ENCODE measurements at regions not wholly inside any gene's neighbourhood (a gene's known extent, or its start where the extent isn't known, plus 50 kb on each side); places are given as distances from the start of the nearest gene placed in this dataset.

GRCh38 chr7:114297121-114297520, 117.5 kb upstream of the FOXP2 start (continued):
- TF ChIP-seq MAX (IDR thresholded peaks at IDR 0.05) (no peak), RXRA (IDR thresholded peaks at IDR 0.05) (no peak), HNF4A (conservative IDR thresholded peaks at IDR 0.05) (no peak), FOXA2 (IDR thresholded peaks at IDR 0.05) (no peak), FOXA1 (IDR thresholded peaks at IDR 0.05) (no peak)

- 89% methylated on average over 1 of the region's 1 CpG for WGBS
- no peak for DNase-seq (ENCODE audit: low spot score)
- no peaks in the 10 kb centered on the region for H3K27me3 ChIP-seq (ENCODE audit: control insufficient read depth in 4 of 4, insufficient read depth in 4 of 4, low read length in 3 of 4)
- no peak for TF ChIP-seq FOXA1 (IDR thresholded peaks at IDR 0.05)
- TF ChIP-seq YY1 (IDR thresholded peaks at IDR 0.05) = no peak
- TF ChIP-seq NR2F2 (IDR thresholded peaks at IDR 0.05) = no peak
- no peak for TF ChIP-seq HNF4G (IDR thresholded peaks at IDR 0.05)
- TF ChIP-seq CTCF (IDR thresholded peaks at IDR 0.05; ENCODE audit: low read depth, low read length, missing input control) = no peak
- no peak for TF ChIP-seq JUND (IDR thresholded peaks at IDR 0.05)
- no peak for TF ChIP-seq ATF3 (IDR thresholded peaks at IDR 0.05)
- TF ChIP-seq MAX (IDR thresholded peaks at IDR 0.05) = no peak
- no peak for TF ChIP-seq FOXA2 (IDR thresholded peaks at IDR 0.05)
- TF ChIP-seq GABPA (IDR thresholded peaks at IDR 0.05 in 1 of 2, conservative IDR thresholded peaks at IDR 0.05 in 1 of 2) = no peak
- TF ChIP-seq HNF4A (conservative IDR thresholded peaks at IDR 0.05) = no peak
- TF ChIP-seq RXRA (IDR thresholded peaks at IDR 0.05) = no peak
- TF ChIP-seq ZBTB33 (IDR thresholded peaks at IDR 0.05) = no peak
- TF ChIP-seq TAF1 (conservative IDR thresholded peaks at IDR 0.05) = no peak
- no peak for TF ChIP-seq SP1 (IDR thresholded peaks at IDR 0.05)
- TF ChIP-seq EGR1 (IDR thresholded peaks at IDR 0.05; ENCODE audit: low read depth in 2 of 2) = no peak
- TF ChIP-seq REST (IDR thresholded peaks at IDR 0.05) = no peak
- no peak overlapping the region for H3K27ac ChIP-seq (ENCODE audit: low read depth in 1 of 2, low read length in 2 of 2)
- no peaks in the 10 kb centered on the region for H3K9me3 ChIP-seq (ENCODE audit: control insufficient read depth in 4 of 4, low read length in 3 of 4)
- H3K4me3 ChIP-seq (ENCODE audit: low read depth in 1 of 3, low read length in 3 of 3) = no peak overlapping the region
- no peaks in the 10 kb centered on the region for H3K36me3 ChIP-seq (ENCODE audit: control insufficient read depth in 4 of 4, insufficient read depth in 3 of 4, low read depth in 1 of 4, low read length in 3 of 4)
- H3K9ac ChIP-seq (ENCODE audit: low read depth in 1 of 2, low read length in 2 of 2) = no peak overlapping the region
- no peaks in the 10 kb centered on the region for H3K4me1 ChIP-seq (ENCODE audit: control insufficient read depth in 4 of 4, insufficient read depth in 4 of 4, low read length in 3 of 4)
Observed at GRCh38 chr7:114295522-114295921, 119.1 kb upstream of the FOXP2 start.

All from liver (tissue), 8 donors.